ENCODE measurements at regions not wholly inside any gene's neighbourhood (a gene's known extent, or its start where the extent isn't known, plus 50 kb on each side); places are given as distances from the start of the nearest gene placed in this dataset.

DNA sequence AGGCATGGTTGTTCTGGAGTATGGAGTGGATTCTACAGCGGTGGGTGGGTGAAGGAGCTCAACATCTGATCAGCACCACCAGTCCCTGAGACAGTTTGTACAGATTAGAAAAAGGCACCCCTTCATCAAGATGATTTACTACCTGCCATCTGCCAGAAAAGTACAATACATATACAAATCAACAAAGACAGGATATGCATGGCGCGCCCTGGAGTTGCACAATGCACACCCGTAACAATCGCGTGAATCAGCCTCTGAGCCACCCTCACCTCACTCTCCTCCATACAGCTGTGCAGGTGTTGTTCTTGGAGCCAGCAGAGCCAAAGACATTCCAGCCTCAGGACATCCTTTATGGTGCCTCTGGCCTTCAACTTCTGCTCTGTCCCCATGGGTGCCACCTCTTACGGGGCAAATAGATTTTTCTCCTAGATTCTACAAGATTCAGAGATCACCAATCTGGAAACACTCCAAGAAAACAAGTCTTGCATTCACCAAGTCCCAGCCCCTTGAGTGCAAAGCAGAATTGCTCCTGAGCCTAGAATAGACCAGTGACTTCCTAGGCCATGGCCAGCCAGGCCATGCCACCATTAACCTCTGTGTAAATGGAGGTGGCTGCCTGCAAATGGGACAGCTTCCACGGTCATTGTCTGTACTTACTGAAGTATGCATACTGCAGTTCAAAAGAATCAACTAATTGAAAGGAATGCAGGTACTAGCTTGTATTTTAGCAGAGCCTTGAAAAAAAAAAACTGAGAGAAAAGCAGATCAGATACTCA lies 490.9 kb downstream of the SOX6 start:
- DNase-seq (ENCODE audit: low read depth in 2 of 3, low spot score in 1 of 3), result no peak

DNA sequence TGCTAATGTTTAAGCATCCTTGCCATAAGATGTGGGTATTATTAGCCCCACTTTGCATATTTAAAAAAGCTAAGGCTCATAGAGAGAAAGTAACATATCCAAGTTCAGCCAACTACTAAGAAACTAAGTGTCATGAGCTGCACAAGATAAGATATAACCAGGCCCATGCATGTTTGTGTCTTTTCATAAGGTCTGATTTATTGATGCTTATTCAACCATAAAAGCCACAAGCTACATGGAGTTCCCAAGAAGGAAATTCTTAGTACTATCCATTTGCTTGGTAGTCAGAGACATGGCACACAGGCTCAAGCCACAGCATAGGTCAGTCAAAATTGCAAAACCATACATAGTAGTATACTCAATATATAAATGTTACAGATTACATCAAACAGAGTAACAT lies 488.5 kb downstream of the SOX6 start:
- no peak for DNase-seq (ENCODE audit: low read depth in 2 of 3, low spot score in 1 of 3)

DNA sequence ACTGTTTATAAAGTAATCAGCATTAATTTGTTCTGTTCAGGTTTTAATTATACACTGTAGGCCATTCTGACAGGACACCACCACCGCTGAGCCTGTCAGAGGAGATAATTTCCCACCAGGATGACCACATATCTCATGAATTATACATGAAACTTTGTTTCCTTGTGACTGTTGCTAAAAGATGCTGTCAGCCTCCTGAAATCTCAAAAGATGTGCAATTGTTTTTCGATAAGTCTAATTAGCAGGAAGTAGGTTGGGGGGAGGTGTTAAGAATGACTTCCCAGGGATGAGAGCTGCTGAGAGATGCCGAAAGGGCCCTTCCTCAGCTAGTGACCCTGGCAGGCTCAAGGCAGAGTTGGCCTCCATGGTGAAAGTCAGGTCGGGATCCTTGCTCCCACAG lies 485.4 kb downstream of the SOX6 start:
- DNase-seq (ENCODE audit: low read depth in 2 of 3, low spot score in 1 of 3), result no peak

DNA sequence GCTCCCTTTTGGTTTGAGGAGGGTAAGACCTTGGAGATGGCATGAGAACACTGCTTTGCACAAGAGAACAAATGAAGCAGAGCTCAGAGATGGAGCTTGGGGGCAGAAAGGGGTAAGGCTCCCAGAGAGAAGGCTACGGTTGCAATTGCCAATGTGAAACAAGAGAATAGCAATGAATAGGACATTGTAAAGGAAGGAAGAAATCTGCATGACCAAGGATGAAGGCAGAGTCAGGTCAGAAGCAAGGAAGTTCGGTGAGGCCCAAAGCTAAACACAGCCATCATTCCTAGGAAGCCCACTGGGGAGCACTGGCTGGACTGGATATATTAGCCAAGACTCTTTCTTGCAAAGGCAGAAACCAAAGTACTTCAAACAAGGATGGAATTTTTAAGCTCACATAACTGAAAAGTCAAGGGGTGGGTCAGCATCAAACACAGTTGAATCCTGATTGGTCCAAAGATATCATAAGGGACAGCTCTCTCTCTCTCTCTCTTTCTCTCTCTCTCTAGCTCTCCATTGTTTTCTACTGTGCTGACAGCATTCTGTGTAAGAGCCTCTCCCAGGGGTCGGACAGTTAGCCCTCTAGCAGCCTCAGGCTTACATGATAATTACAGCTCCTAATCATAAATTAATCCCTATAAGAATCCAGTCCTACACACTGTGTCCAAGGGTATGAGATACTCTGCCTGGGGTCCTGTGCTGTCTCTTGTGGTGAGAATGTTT lies 484.3 kb downstream of the SOX6 start:
- DNase-seq (ENCODE audit: low read depth in 2 of 3, low spot score in 1 of 3), result no peak

DNA sequence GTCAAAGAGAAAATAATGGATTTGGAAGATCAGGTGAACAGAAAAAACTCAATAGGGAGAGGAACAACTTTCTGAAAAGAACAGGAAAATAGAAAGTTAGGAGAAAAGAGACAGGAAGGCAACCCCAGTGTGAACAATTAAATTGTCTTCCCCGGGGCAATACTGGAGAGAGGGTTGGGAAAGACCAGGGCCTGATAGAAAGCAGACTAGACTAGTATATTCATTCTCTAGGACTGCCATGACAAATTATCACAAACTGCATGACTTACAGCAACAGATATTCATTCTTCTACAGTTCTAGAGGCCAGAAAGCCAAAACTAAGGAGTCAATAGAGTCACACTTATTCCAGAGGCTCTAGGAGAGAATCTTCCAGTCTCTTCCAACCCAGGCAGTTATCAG lies 482.8 kb downstream of the SOX6 start:
- DNase-seq (ENCODE audit: low read depth in 2 of 3, low spot score in 1 of 3), result no peak

DNA sequence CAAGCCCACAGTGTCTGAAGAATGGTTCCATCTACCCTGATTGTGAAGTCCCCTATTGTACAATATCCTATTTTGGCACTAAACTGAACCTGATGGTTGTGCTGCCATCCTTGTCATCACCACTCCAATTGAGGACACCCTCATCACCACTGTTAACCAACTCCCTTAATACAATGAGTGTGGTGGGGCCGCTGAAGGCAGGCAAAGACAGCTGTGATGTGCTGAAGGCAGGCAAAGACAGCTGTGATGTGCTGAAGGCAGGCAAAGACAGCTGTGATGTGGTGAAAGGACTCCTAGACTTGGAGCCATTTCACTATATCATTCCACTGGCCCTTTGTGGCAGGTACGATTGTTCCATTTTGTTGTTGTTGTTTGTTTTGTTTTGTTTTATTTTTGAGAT lies 481.6 kb downstream of the SOX6 start:
- DNase-seq (ENCODE audit: low read depth in 2 of 3, low spot score in 1 of 3), result no peak

DNA sequence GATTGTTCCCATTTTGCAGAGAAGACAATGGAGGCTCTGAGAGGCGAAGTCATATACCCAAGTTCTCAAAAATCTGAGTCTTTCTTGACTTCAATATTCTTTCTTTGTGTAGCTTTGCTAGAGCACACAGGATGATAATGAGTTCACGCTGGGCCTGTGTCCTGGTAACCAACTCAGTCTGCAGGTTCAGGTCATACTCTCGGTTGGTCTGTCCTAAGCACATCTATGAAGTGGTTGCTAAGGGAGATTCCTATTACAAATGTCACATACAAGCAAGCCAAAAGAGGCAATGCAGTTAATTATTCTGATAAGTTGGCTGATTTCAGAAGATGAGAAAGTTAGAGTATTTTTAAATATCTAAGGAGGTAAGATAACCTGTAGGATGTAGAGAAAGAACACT lies 481.0 kb downstream of the SOX6 start:
- no peak for DNase-seq (ENCODE audit: low read depth in 2 of 3, low spot score in 1 of 3)

DNA sequence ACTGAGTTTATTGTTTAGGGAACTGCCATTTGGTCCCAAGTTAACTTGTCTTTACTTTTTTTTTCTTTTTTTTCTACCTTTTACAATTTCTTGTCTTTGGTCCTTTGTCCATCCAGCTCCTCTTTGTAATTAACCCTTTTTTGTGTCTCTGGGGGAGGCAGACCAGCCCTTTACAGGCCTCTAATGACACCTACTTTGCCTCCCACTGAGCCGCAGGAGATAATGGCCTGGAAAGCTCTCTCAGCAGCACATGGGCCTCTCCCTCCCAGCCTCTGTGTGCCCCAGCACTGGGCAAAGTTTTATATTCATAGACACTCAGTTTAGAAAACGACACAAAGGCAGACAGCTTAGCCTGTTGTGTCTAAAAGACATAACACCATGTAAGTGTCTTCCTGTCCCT lies 480.4 kb downstream of the SOX6 start:
- no peak for DNase-seq (ENCODE audit: low read depth in 2 of 3, low spot score in 1 of 3)

DNA sequence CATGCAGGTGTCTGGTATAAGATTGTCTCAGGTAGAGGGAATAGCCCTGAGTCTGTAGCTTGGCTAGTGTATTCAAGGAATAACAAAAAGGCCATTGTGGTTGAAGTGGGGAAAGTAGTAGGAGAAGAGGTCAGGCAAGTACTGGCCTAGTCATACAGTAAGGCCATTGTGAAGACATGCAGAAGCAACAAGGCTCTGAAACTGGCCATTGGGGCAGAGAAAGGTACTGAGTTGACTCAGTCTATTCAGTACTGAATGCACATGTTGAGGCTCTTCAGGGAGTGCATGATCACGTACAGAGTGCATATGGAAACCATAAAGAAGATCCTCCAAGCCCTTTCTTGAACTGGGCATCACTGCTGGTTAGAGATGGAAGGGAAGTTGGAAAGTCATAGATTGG lies 477.6 kb downstream of the SOX6 start:
- no peak for DNase-seq (ENCODE audit: low read depth in 2 of 3, low spot score in 1 of 3)

DNA sequence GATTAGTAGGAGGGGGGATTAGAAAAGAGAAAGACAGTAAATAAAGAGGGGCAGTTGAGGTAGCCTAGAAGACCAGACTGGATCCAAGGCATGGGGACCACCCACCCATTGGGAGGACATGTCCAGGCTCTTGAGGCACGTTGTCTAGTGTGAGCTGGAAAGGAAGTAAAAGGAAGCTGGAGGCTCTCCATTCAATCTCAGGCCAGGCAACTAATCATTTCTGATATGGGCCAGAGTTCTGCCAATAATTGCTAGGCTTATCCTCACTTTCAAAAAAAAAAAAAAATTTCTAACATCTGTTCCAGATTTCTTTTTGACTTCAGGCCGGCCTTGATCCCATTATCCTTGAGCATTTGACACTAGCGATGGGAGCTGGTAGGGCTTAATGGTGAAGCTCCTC lies 476.1 kb downstream of the SOX6 start:
- no peak for DNase-seq (ENCODE audit: low read depth in 2 of 3, low spot score in 1 of 3)

DNA sequence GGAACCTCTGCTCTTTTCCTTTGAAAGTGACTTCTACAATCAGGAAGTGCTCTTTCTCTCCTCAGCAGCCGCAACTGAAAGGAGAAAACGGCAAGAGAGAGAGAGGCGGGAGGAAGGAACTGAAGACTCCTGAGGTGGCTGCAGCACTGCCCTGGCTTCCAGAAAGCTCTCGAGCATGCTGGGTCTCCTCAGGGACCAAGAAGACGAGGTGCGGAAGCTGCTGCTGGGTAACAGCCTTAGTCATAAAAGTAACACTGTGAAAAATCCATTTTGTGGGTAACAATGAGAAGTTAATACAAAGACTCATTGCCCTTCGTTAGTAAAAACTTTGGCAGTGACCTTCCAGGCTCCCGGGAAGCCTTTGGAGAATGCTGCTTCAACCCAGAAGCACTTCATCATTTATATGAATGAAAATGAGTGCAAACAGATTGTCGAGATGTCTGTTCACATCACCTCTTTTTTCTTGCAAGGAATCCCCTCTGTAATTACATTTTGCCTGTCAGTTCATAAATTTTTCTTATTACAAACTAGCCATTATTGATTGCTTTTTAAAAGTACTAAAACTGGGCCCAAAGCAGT lies 473.4 kb downstream of the SOX6 start:
- no peak for DNase-seq (ENCODE audit: low read depth in 2 of 3, low spot score in 1 of 3)

DNA sequence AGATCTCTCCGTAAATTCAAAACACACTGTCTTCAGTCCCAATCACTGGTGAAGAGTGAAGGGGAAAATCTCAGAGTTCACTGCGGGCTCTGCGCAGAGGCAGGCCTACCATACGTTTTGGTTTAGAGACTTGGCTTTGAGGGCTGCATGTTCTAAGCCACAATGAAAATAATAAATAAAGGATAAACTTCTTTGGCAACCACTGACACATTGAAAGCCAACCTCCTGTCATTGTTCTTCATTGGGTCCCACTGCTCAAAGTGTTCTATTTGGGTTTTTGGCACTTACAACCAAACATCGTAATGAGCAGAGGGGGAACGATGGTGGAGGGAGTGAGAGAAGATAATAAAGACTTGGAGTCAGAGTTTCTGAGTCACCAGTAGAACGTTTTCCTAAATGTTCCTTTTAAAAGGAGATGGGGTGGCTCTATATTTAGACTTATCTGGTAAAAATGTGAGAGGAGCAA lies 472.9 kb downstream of the SOX6 start:
- no peak for DNase-seq (ENCODE audit: low read depth in 2 of 3, low spot score in 1 of 3)

DNA sequence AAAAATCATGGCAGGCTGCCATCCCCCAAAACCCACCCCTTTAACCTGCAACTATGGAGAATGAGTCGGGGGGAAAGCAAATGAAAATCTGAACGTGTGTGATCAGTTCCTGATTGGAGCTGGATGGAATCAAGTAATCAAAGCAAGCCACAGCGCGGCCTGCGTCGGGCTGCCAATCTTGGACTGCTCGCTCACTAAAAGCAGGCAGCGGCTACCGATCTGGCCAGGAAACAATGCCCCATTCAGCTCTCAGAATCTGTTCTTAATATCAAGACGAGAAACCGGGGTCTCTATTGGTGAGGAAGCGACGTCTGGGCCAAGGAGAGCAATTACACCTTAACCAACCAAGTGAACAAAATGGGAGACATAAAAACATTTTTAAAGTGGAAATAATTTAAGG lies 472.2 kb downstream of the SOX6 start:
- DNase-seq (ENCODE audit: low read depth in 2 of 3, low spot score in 1 of 3), result no peak

DNA sequence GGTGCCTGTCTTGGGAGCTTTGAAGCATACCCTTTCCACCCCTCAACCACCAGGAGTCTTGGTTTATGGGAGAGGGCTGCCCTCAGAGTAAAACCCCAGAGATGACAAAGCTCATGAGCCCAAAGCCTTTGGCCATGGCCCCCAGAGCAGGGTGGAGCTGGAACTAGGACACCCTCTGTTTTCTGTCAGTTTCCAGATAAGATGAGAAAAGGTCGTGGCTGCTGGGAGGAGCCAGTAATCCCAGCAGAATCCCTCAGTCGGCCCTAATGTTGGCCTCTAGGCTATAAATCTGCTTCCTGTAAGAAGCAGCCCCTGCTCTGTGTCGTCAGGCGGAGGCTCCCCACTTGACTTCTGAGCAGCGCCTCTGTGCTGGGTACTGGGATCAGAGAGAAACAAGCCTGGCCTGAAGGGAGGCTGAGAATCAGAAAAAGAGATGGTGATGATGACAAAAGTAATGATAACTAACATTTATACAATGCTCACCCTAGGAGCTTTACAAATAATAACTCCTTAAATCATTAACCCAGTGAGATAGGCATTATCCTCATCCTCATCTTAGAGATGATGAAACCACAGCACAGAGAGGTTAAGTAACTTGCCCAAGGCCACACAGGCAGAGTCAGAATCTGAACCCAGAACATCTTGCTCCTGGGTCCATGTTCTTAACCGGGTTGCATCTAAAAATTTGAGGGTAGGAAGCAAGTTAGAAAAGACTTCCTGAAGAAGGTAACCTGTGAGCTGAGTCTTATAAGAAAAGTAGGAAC lies 471.4 kb downstream of the SOX6 start:
- no peak for DNase-seq (ENCODE audit: low read depth in 2 of 3, low spot score in 1 of 3)

DNA sequence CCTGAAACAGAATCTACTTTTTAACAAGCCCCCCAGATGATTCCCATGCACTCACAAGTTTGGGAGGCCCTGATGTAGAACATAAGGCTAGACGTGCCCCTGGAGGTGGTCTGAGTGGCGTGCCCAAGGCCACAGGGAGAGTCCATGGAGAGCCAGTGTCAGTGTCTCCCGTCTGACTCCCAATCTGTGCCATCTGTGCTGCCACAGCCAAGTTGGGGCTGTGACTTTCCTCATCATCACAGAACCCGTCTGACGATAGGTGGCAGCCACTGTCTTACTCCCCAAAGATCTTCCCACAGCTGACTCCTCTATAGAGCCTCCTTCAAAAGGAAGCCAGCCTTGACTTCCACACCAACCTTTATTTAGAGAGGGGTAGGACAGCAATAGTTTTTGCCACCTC lies 470.5 kb downstream of the SOX6 start:
- DNase-seq (ENCODE audit: low read depth in 2 of 3, low spot score in 1 of 3), result no peak

DNA sequence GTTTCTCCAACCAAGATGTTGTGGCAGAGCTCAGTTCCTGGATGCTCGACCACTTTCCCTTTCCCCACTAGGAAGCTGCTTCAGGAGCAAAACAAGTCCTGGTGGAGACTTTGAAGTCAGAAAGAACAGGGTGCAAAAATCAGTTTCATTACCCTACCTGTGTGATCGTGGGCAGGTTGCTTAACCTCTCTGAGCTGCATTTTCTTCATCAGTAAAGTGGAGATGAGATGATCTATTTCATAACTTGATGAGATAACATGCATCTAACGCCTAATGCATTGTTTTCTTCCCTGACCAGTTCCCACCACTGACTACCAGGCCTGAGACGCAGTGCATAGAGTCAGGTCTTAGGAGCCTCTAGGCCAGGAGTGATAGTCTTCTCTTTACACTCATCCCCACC lies 470.0 kb downstream of the SOX6 start:
- DNase-seq (ENCODE audit: low read depth in 2 of 3, low spot score in 1 of 3), result no peak

DNA sequence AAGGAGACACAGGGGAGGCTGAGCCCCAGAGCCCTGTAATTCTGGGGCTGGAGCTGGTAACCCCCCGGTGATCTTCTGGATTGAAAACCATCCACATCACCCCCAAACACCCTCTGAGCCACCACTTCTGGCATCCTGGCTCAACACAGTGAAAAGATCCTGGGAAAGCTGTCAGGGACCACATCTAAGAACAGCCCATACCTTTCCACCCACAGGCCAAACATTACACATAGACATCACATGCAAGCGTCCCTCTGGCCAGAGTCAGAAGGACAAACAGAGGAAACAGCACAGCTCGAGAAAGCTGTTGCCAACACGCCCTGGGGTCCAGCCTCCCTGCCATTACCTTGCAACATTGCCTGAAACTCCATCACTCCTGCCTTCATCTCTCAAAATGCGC lies 469.5 kb downstream of the SOX6 start:
- no peak for DNase-seq (ENCODE audit: low read depth in 2 of 3, low spot score in 1 of 3)

DNA sequence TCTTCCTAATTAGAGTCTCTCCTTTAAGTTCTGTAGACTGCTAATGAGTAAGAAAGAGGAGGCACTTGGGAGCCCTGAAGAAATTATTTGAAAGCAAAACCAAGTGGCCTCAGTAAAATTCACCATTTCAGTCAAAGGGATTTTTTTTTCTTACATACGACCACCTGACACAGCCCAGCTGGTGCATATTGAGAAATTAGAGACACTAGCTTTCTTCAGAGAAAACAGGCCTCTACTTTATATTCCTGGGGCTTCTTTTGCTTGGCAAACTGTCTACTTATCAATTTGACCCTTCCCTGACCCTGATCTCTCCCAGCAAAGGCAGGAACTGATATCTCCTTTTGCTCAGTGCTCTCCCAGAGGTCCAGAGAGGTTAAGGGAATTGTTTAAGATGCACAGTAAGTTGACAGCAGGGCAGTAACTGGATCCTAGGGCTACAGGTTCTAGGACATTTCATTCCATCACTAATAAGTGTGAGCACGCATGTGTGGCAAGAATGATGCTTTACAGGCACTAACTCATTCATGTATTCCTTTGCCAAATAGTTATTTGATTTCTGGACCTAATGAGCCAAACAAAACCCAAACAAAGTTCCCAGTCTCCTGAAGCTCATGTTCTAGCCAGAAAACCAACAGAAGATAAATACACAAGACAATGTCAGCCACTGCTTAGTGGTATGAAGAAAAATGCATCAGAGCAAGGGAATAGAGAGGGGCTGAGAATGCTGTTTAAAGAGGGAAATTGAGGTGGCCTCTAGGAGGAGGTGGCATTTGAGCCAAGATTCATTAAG lies 467.6 kb downstream of the SOX6 start:
- no peak for DNase-seq (ENCODE audit: low read depth in 2 of 3, low spot score in 1 of 3)

DNA sequence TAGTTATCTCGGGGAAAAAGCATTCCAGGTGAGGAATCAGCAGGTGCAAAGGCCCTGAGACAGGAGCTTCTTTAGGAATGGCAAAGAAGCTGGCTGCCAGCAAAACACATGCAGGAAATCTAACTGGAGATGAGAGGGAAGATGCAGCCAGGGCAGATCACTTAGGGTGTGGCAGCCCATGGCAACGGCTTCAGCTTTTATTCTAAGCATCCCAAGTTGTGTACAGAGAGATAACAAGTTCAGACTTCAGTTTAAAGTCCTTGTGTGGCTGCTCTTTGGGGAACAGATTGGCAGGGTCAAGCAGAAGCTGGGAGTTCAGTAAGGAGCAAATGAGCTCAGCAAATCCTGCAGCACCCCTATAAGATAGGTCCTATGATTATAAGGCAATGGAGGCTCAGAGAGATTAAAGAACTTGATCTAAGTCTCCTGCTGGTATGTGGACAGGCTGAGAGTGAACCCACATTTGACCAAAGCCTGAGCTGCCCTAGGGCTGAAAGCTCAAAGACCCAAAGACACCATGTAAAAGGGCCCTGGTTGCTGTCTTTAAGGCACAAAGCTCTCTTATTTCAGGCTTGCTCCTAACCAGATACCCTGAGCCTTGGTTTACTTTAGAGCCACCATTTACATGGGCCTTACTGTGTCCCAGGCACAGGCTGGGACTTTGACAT lies 466.8 kb downstream of the SOX6 start:
- DNase-seq (ENCODE audit: low read depth in 2 of 3, low spot score in 1 of 3), result no peak

DNA sequence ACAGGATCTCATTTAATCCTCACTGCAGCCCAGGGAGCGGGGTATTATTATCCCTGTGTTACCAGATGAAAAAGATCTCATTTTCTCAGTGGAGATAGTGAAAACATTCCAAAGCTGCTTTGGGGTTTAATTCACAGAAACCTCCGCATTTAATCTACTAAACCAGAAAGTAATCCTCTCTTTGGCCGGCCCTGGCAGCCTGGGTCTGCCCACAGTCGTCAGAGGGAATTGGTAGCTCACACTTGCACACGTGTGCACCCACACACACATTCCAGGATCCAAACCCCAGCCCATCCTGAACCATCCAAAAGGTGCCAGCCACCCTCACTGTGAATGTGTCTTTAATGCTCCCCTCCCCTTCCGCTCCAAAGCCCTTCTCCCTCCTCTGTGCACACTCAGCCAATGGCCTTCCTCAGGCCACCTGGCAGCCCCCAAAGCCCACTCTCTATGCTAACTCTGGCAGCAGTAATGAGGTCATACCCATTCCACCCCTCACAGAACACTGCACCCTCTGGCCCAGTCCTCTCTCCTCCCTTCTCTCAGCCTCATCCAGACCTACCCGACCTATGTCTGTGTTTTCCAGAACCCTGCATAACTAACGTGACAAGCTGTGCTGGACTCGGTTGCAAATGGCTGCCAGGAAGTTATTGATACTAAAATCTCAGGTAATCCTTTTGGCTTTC lies 466.2 kb downstream of the SOX6 start:
- DNase-seq (ENCODE audit: low read depth in 2 of 3, low spot score in 1 of 3), result no peak
